K562 (cell line): ENCODE measurements at regions not wholly inside any gene's neighbourhood (a gene's known extent, or its start where the extent isn't known, plus 50 kb on each side); places are given as distances from the start of the nearest gene placed in this dataset.

ENCODE experiments used
- ATAC-seq: fragments of 200-7000 bp; cut with Tn5 transposase; 3 replicates; pipeline ENCODE4 v1.9.1; 2020; ENCODE audit warnings: moderate library complexity
- BruUV-seq: library from RNA; stranded (reverse); fragments of 400-500 nt; replicated peaks from 2 replicates; lab custom pipeline; 2021; lab: Mats Ljungman, UMichigan
- CTCF ChIA-PET: fragments of 300-600 bp; formaldehyde crosslinking; extraction: SDS; loops from one replicate; lab custom pipeline; 2021; ENCODE audit warnings: low intra/inter-chr PET ratio; lab: Yijun Ruan, JAX
- POLR2A ChIA-PET: fragments of 300-600, 350-650 bp; sonication (Branson Sonifier 250); formaldehyde crosslinking; extraction: SDS; loops from one replicate; lab custom pipeline; 2021; ENCODE audit warnings: antibody characterized with exemption, inconsistent platforms; lab: Yijun Ruan, JAX
- DNase-seq, 4 experiments: peaks; one replicate each; pipeline versions ENCODE4 v3.0.0 to v3.0.0-alpha.2; 2011 to 2018; ENCODE audit warnings: low spot score in 3 of 4, mixed read lengths in 3 of 4; ENCODE audit errors: extremely low read depth in 1 of 4
- FAIRE-seq: peaks from 2 replicates; lab custom pipeline; 2011; peaks lifted over from hg19 to GRCh38; lab: Jason Lieb, UNC
- H2AFZ ChIP-seq: 2 replicates; pipeline ENCODE4 v1.6.0; 2011; ENCODE audit warnings: low read depth, low read length, control low read depth, inconsistent platforms
- H3K27ac ChIP-seq: fragments of 200-600 bp; 3 replicates; pipeline ENCODE4 v1.8.0; 2011; ENCODE audit warnings: low read depth, mild to moderate bottlenecking, control low read depth, inconsistent platforms, low read length, moderate library complexity, mixed read lengths; ENCODE audit errors: extremely low read depth
- H3K27me3 ChIP-seq, 2 experiments: fragments of 300-600 bp in 1 of 2; 2 replicates in 1 of 2; 3 replicates in 1 of 2; pipeline versions ENCODE4 v1.6.0 to v1.8.0; 2011; ENCODE audit warnings: inconsistent platforms in 2 of 2, low read length in 2 of 2, mild to moderate bottlenecking in 1 of 2, mixed read lengths in 1 of 2, moderate library complexity in 1 of 2; ENCODE audit not compliant: control insufficient read depth in 2 of 2, insufficient read depth in 2 of 2
- H3K36me3 ChIP-seq: fragments of 300-600 bp; 3 replicates; pipeline ENCODE4 v1.8.0; 2011; ENCODE audit warnings: mild to moderate bottlenecking, low read length, inconsistent platforms; ENCODE audit not compliant: control insufficient read depth, insufficient read depth
- H3K4me1 ChIP-seq, 2 experiments: fragments of 200-600 bp in 1 of 2; replicated peaks in 1 of 2; 2 replicates in 1 of 2; 3 replicates in 1 of 2; pipeline versions ENCODE4 v1.5.1 to v1.8.0; 2011; ENCODE audit warnings: inconsistent platforms in 2 of 2, low read length in 2 of 2, mild to moderate bottlenecking in 1 of 2, mixed read lengths in 1 of 2, moderate library complexity in 1 of 2; ENCODE audit not compliant: control insufficient read depth in 2 of 2, insufficient read depth in 2 of 2
- H3K4me2 ChIP-seq: 2 replicates; pipeline ENCODE4 v1.6.1; 2011; ENCODE audit warnings: low read length, control low read depth, inconsistent platforms, mixed read lengths; ENCODE audit not compliant: insufficient read depth
- H3K4me3 ChIP-seq: fragments of 200-600 bp; sonication (generic), shearing (Covaris generic); 2 replicates; pipeline ENCODE4 v1.5.1; 2016; ENCODE audit warnings: control low read depth, inconsistent platforms
- H3K79me2 ChIP-seq: fragments of 200-600 bp; 3 replicates; pipeline ENCODE4 v1.8.0; 2011; ENCODE audit warnings: low read length, inconsistent platforms; ENCODE audit not compliant: control insufficient read depth, insufficient read depth
- H3K9ac ChIP-seq, 2 experiments: 2 replicates each; pipeline versions ENCODE4 v1.6.0 to v1.6.1; 2011; ENCODE audit warnings: low read depth in 2 of 2, low read length in 2 of 2, control low read depth in 1 of 2, inconsistent platforms in 1 of 2, mild to moderate bottlenecking in 1 of 2, mixed read lengths in 1 of 2; ENCODE audit not compliant: insufficient read depth in 1 of 2
- H3K9me1 ChIP-seq: one replicate; pipeline ENCODE4 v1.6.0; 2011; ENCODE audit warnings: inconsistent platforms, mild to moderate bottlenecking, low read length, moderate library complexity; ENCODE audit not compliant: control insufficient read depth, insufficient read depth
- H3K9me3 ChIP-seq: replicated peaks from 2 replicates; pipeline ENCODE4 v1.5.1; 2011; ENCODE audit warnings: low read depth, low read length, inconsistent platforms; ENCODE audit not compliant: control insufficient read depth, insufficient read depth
- H4K20me1 ChIP-seq: replicated peaks from 2 replicates; pipeline ENCODE4 v1.6.1; 2011; ENCODE audit warnings: low read length, inconsistent platforms, mixed read lengths; ENCODE audit not compliant: control insufficient read depth, insufficient read depth
- HDAC3 ChIP-seq: fragments of 450-650 bp; IDR thresholded peaks from 2 replicates; pipeline ENCODE4 v1.6.1; 2018; ENCODE audit warnings: borderline replicate concordance, mild to moderate bottlenecking, moderate library complexity; ENCODE audit not compliant: partially characterized antibody
- HDAC8 ChIP-seq: fragments of 450-650 bp; IDR thresholded peaks from 2 replicates; pipeline ENCODE4 v1.6.1; 2016; ENCODE audit warnings: mild to moderate bottlenecking, missing genetic modification characterization, moderate library complexity, missing compliant biosample characterization
- JUND ChIP-seq, 2 experiments: IDR thresholded peaks; 2 replicates in 1 of 2; 3 replicates in 1 of 2; pipeline ENCODE4 v1.6.1; 2011; ENCODE audit warnings: borderline replicate concordance in 2 of 2, low read depth in 2 of 2, low read length in 2 of 2, improper control_type of control experiment in 1 of 2, missing biosample characterization in 1 of 2, missing genetic modification characterization in 1 of 2, missing genetic modification reagents in 1 of 2
- MAFK ChIP-seq: IDR thresholded peaks from 2 replicates; pipeline ENCODE4 v1.6.1; 2011; ENCODE audit warnings: low read length, improper control_type of control experiment
- PRMT5 ChIP-seq: sonication (generic); formaldehyde crosslinking; IDR thresholded peaks from 2 replicates; pipeline ENCODE4 v1.5.0; 2020; ENCODE audit warnings: missing genetic modification reagents
- ZBTB11 ChIP-seq, 3 experiments: fragments of 200-800 bp in 1 of 3; fragments of 250-450 bp in 1 of 3; fragments of 450-650 bp in 1 of 3; sonication (Bioruptor Pico) in 1 of 3; sonication (Bioruptor generic) in 1 of 3; formaldehyde crosslinking in 1 of 3; IDR thresholded peaks; 2 replicates each; pipeline versions ENCODE4 v1.6.1 to v1.8.0; 2016 to 2022; ENCODE audit warnings: mild to moderate bottlenecking in 2 of 3, missing genetic modification characterization in 2 of 3, missing compliant biosample characterization in 1 of 3, moderate library complexity in 1 of 3
- ZNF311 ChIP-seq: fragments of 250-450 bp; sonication (Bioruptor Pico); IDR thresholded peaks from 2 replicates; pipeline ENCODE4 v1.4.0; 2020; ENCODE audit warnings: mild to moderate bottlenecking, moderate library complexity
- WGBS: fragments of 100-300 bp; shearing (Covaris generic); methylation state at CpG from one replicate; pipeline ENCODE4 v1.1.6; 2016; ENCODE audit warnings: low coverage, mixed read lengths; ENCODE audit not compliant: insufficient coverage; ENCODE audit errors: missing lambda C conversion rate; 5-methylcytosine and 5-hydroxymethylcytosine counted together
- in situ Hi-C: fragments of 300-500 bp; cut with MboI; formaldehyde crosslinking; loops from 4 replicates; pipeline ENCODE4 v1.15.0; 2018; ENCODE audit warnings: inconsistent platforms, mixed read lengths
- intact Hi-C: fragments of 100-400 bp; cut with micrococcal nuclease; formaldehyde crosslinking; loops from 2 replicates; pipeline ENCODE4 v1.14.2; 2022

- H3K27me3 ChIP-seq, result no peaks in the 10 kb centered on the region
- WGBS, result under 1% methylated on average over 11 of the region's 11 CpGs
- FAIRE-seq, result no peak
- DNase-seq, result no peak
- no TSS peak for BruUV-seq
- no peak overlapping the region for H3K4me2 ChIP-seq
- no peak for TF ChIP-seq HDAC8 (tag)
- TF ChIP-seq ZBTB11 (CRISPR knock-in tag; IDR thresholded peaks at IDR 0.05), result no peak
- TF ChIP-seq ZNF311 (CRISPR knock-in tag), result no peak
- no peak for TF ChIP-seq PRMT5
- no peak for TF ChIP-seq JUND (IDR thresholded peaks at IDR 0.05; ENCODE audit: borderline replicate concordance, low read depth, low read length)
- TF ChIP-seq JUND (tag; IDR thresholded peaks at IDR 0.05; ENCODE audit: borderline replicate concordance, low read depth, low read length), result no peak
- no peak for TF ChIP-seq MAFK
- TF ChIP-seq HDAC3, result no peak
- TF ChIP-seq, all 486 proteins: peak for 0
- H3K27ac ChIP-seq, result no peak overlapping the region
- intact Hi-C loops (no loop called here), in situ Hi-C loops (no loop called here)
- H3K4me3 ChIP-seq, result no peak overlapping the region
- ChIA-PET POLR2A (no interaction called here), CTCF (no interaction called here)
- H3K36me3 ChIP-seq, result no peaks in the 10 kb centered on the region
- no peaks in the 10 kb centered on the region for H3K9me3 ChIP-seq
- no peak overlapping the region for H2AFZ ChIP-seq
- no peaks in the 10 kb centered on the region for H4K20me1 ChIP-seq
- ATAC-seq, result no peak
- H3K9ac ChIP-seq, result no peak overlapping the region
- H3K4me1 ChIP-seq, result no peaks in the 10 kb centered on the region
- H3K79me2 ChIP-seq, result no peaks in the 10 kb centered on the region
- no peaks in the 10 kb centered on the region for H3K9me1 ChIP-seq
Measured at GRCh38 chr5:158126442-158127405, 267.8 kb upstream of the CLINT1 start.
